ENCODE measurements at regions not wholly inside any gene's neighbourhood (a gene's known extent, or its start where the extent isn't known, plus 50 kb on each side); places are given as distances from the start of the nearest gene placed in this dataset.
"Not testable (repeated sequence)": the region's sequence is repeated elsewhere in the genome, so short reads cannot be mapped to it uniquely, and the experiment has no call there.

- no peak for DNase-seq (ENCODE audit: low read depth, low spot score)
Measured at GRCh38 chr6:144395014-144395413, 109.9 kb downstream of the UTRN start.

- no peak for DNase-seq (ENCODE audit: low read depth, low spot score)
Measured at GRCh38 chr6:144395826-144396225, 110.7 kb downstream of the UTRN start.

- no peak for DNase-seq (ENCODE audit: low read depth, low spot score)
Measured at GRCh38 chr6:144397141-144397540, 112.0 kb downstream of the UTRN start.

- DNase-seq (ENCODE audit: low read depth, low spot score) = no peak
Measured at GRCh38 chr6:144400321-144400720, 115.2 kb downstream of the UTRN start.

GRCh38 chr6:144401736-144402733 is 116.9 kb downstream of the UTRN start:
- DNase-seq (ENCODE audit: low read depth, low spot score) = no peak

- DNase-seq (ENCODE audit: low read depth, low spot score) = no peak
Measured at GRCh38 chr6:144402750-144403149, 117.6 kb downstream of the UTRN start.

- DNase-seq (ENCODE audit: low read depth, low spot score) = no peak
Measured at GRCh38 chr6:144405163-144405562, 120.0 kb downstream of the UTRN start.

GRCh38 chr6:144406796-144407195 is 121.7 kb downstream of the UTRN start:
- no peak for DNase-seq (ENCODE audit: low read depth, low spot score)

GRCh38 chr6:144408161-144408560 is 123.0 kb downstream of the UTRN start:
- no peak for DNase-seq (ENCODE audit: low read depth, low spot score)

GRCh38 chr6:144410059-144410458 is 124.9 kb downstream of the UTRN start:
- DNase-seq (ENCODE audit: low read depth, low spot score) = no peak

- not testable (repeated sequence) for DNase-seq (ENCODE audit: low read depth, low spot score)
Measured at GRCh38 chr6:144410574-144410973, 125.4 kb downstream of the UTRN start.

GRCh38 chr6:144411531-144412165 is 126.5 kb downstream of the UTRN start:
- DNase-seq (ENCODE audit: low read depth, low spot score) = no peak

GRCh38 chr6:144413418-144413817 is 128.3 kb downstream of the UTRN start:
- DNase-seq (ENCODE audit: low read depth, low spot score) = no peak

- no peak for DNase-seq (ENCODE audit: low read depth, low spot score)
Measured at GRCh38 chr6:144415014-144415413, 129.9 kb downstream of the UTRN start.

- no peak for DNase-seq (ENCODE audit: low read depth, low spot score)
Measured at GRCh38 chr6:144415835-144416237, 130.7 kb downstream of the UTRN start.

- DNase-seq (ENCODE audit: low read depth, low spot score) = no peak
Measured at GRCh38 chr6:144416244-144416643, 131.1 kb downstream of the UTRN start.

GRCh38 chr6:144416773-144417172 is 131.6 kb downstream of the UTRN start:
- DNase-seq (ENCODE audit: low read depth, low spot score) = no peak

GRCh38 chr6:144417681-144418080 is 132.5 kb downstream of the UTRN start:
- DNase-seq (ENCODE audit: low read depth, low spot score) = no peak

GRCh38 chr6:144418959-144419545 is 133.9 kb downstream of the UTRN start:
- DNase-seq (ENCODE audit: low read depth, low spot score) = no peak

GRCh38 chr6:144423167-144423566 is 138.0 kb downstream of the UTRN start:
- no peak for DNase-seq (ENCODE audit: low read depth, low spot score)

GRCh38 chr6:144429753-144430152 is 144.6 kb downstream of the UTRN start:
- DNase-seq (ENCODE audit: low read depth, low spot score) = no peak

GRCh38 chr6:144433446-144433845 is 148.3 kb downstream of the UTRN start:
- not testable (repeated sequence) for DNase-seq (ENCODE audit: low read depth, low spot score)

All from iPS DF 19.7 (cell line).